ENCODE measurements at regions not wholly inside any gene's neighbourhood (a gene's known extent, or its start where the extent isn't known, plus 50 kb on each side); places are given as distances from the start of the nearest gene placed in this dataset.
"Not testable (repeated sequence)": the region's sequence is repeated elsewhere in the genome, so short reads cannot be mapped to it uniquely, and the experiment has no call there.

GRCh38 chr13:107788464-107789165 is 426.7 kb downstream of the LIG4 start:
- TF ChIP-seq MAX (IDR thresholded peaks at IDR 0.05; ENCODE audit: insufficient read depth, insufficient read length) (no peak), POLR2A (IDR thresholded peaks at IDR 0.05; ENCODE audit: low read depth, low read length) (no peak)
- Histone ChIP-seq H3K36me3 (ENCODE audit: control insufficient read depth in 2 of 2, extremely low read depth in 1 of 2, insufficient read depth in 2 of 2, low read length in 2 of 2) (no peaks in the 10 kb centered on the region), H4K20me1 (replicated peaks; ENCODE audit: control insufficient read depth, extremely low read depth, insufficient read depth, low read length) (no peaks in the 10 kb centered on the region), H3K4me3 (replicated peaks in 1 of 3; ENCODE audit: insufficient read depth in 1 of 3, low read depth in 1 of 3, low read length in 3 of 3) (no peak overlapping the region), H3K27ac (ENCODE audit: insufficient read depth, low read depth, low read length) (no peak overlapping the region), H3K9ac (replicated peaks; ENCODE audit: extremely low read depth, insufficient read depth, low read length) (no peak overlapping the region), H3K9me1 (replicated peaks; ENCODE audit: control insufficient read depth, extremely low read depth, insufficient read depth, low read length) (no peaks in the 10 kb centered on the region), H3K9me3 (replicated peaks; ENCODE audit: control insufficient read depth, insufficient read depth, low read length) (no peaks in the 10 kb centered on the region), H3K27me3 (ENCODE audit: control insufficient read depth in 2 of 2, insufficient read depth in 2 of 2, low read length in 2 of 2) (no peaks in the 10 kb centered on the region), H3K4me1 (ENCODE audit: control insufficient read depth, extremely low read depth, insufficient read depth, low read length) (no peaks in the 10 kb centered on the region), H3K4me2 (ENCODE audit: insufficient read depth, low read length) (no peak overlapping the region), H2AFZ (ENCODE audit: low read depth, low read length) (no peak overlapping the region), H3K79me2 (ENCODE audit: control insufficient read depth, insufficient read depth, low read length) (no peaks in the 10 kb centered on the region)
- POLR2A ChIA-PET: no interaction called here
- intact Hi-C loops (cut with micrococcal nuclease): no loop called here
- DNase-seq (ENCODE audit: low read depth, low spot score) (no peak), FAIRE-seq (no peak)
- CTCF ChIA-PET: no interaction called here
- BruUV-seq (replicated peaks): no TSS peak
- dilution Hi-C loops (cut with MboI; ENCODE audit: extremely low pct_ligation_motif_present, low sequenced_read_pairs): no loop called here

GRCh38 chr13:107782646-107783045 is 432.7 kb downstream of the LIG4 start:
- H3K36me3 ChIP-seq (ENCODE audit: control insufficient read depth in 2 of 2, extremely low read depth in 1 of 2, insufficient read depth in 2 of 2, low read length in 2 of 2); POLR2A ChIA-PET; intact Hi-C loops (cut with micrococcal nuclease); H3K4me3 ChIP-seq (replicated peaks in 1 of 3; ENCODE audit: insufficient read depth in 1 of 3, low read depth in 1 of 3, low read length in 3 of 3); H3K4me1 ChIP-seq (ENCODE audit: control insufficient read depth, extremely low read depth, insufficient read depth, low read length); DNase-seq (ENCODE audit: low read depth, low spot score); H3K79me2 ChIP-seq (ENCODE audit: control insufficient read depth, insufficient read depth, low read length); BruUV-seq (replicated peaks); H2AFZ ChIP-seq (ENCODE audit: low read depth, low read length); H3K27me3 ChIP-seq (ENCODE audit: control insufficient read depth in 2 of 2, insufficient read depth in 2 of 2, low read length in 2 of 2); H3K9me1 ChIP-seq (replicated peaks; ENCODE audit: control insufficient read depth, extremely low read depth, insufficient read depth, low read length); H3K9me3 ChIP-seq (replicated peaks; ENCODE audit: control insufficient read depth, insufficient read depth, low read length); H4K20me1 ChIP-seq (replicated peaks; ENCODE audit: control insufficient read depth, extremely low read depth, insufficient read depth, low read length); FAIRE-seq; H3K9ac ChIP-seq (replicated peaks; ENCODE audit: extremely low read depth, insufficient read depth, low read length); dilution Hi-C loops (cut with MboI; ENCODE audit: extremely low pct_ligation_motif_present, low sequenced_read_pairs); H3K4me2 ChIP-seq (ENCODE audit: insufficient read depth, low read length); H3K27ac ChIP-seq (ENCODE audit: insufficient read depth, low read depth, low read length); CTCF ChIA-PET: not testable (repeated sequence)
